ENCODE measurements at regions not wholly inside any gene's neighbourhood (a gene's known extent, or its start where the extent isn't known, plus 50 kb on each side); places are given as distances from the start of the nearest gene placed in this dataset.

- H3K4me3 ChIP-seq (ENCODE audit: low read length in 2 of 2) = no peak overlapping the region
- DNase-seq (ENCODE audit: low read depth in 6 of 9, low spot score in 9 of 9) = no peak
- H3K9me3 ChIP-seq (ENCODE audit: control insufficient read depth in 2 of 2, insufficient read depth in 1 of 2, low read length in 1 of 2) = no peaks in the 10 kb centered on the region
- no peaks in the 10 kb centered on the region for H3K36me3 ChIP-seq (ENCODE audit: control insufficient read depth in 2 of 2, insufficient read depth in 2 of 2, low read length in 1 of 2)
- no peak overlapping the region for H3K27ac ChIP-seq (ENCODE audit: low read depth in 1 of 2, low read length in 1 of 2)
- H3K27me3 ChIP-seq (ENCODE audit: control insufficient read depth in 2 of 2, insufficient read depth in 1 of 2, low read length in 1 of 2) = no peaks in the 10 kb centered on the region
- 98% methylated on average over 5 of the region's 5 CpGs for WGBS
- no peaks in the 10 kb centered on the region for H3K4me1 ChIP-seq (ENCODE audit: control insufficient read depth in 2 of 2, insufficient read depth in 2 of 2, low read length in 2 of 2)
Observed at GRCh38 chr13:43981091-43981490, 101.4 kb downstream of the LACC1 start.

GRCh38 chr13:43981512-43982301 lies 102.0 kb downstream of the LACC1 start:
- Histone ChIP-seq H3K4me1 (ENCODE audit: control insufficient read depth in 2 of 2, insufficient read depth in 2 of 2, low read length in 2 of 2) (no peaks in the 10 kb centered on the region), H3K36me3 (ENCODE audit: control insufficient read depth in 2 of 2, insufficient read depth in 2 of 2, low read length in 1 of 2) (no peaks in the 10 kb centered on the region), H3K27ac (ENCODE audit: low read depth in 1 of 2, low read length in 1 of 2) (no peak overlapping the region), H3K4me3 (ENCODE audit: low read length in 2 of 2) (no peak overlapping the region), H3K27me3 (ENCODE audit: control insufficient read depth in 2 of 2, insufficient read depth in 1 of 2, low read length in 1 of 2) (no peaks in the 10 kb centered on the region), H3K9me3 (ENCODE audit: control insufficient read depth in 2 of 2, insufficient read depth in 1 of 2, low read length in 1 of 2) (no peaks in the 10 kb centered on the region)
- WGBS = 95% methylated on average over 3 of the region's 3 CpGs
- no peak for DNase-seq (ENCODE audit: low read depth in 6 of 9, low spot score in 9 of 9)

DNA sequence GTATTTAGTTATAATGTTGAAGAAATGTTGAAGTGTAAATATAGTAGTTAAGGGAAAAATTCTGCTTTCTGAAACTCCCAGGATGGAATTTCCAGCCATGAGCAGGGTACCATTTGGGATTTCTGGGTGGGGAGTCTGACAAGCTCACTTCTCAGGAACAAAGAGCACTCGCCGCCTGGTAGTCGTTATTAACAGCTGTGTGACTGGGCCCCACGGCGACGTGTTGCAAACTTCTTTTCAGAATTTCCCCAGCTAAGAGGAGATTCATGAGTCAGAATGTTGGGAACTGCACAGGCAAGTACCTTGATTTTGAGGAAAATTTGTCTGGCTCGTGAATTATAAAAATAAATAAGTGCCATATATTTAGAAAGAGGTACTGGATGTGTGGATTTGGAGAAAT lies 103.7 kb downstream of the LACC1 start:
- H3K9me3 ChIP-seq (ENCODE audit: control insufficient read depth in 2 of 2, insufficient read depth in 1 of 2, low read length in 1 of 2) = no peaks in the 10 kb centered on the region
- no peaks in the 10 kb centered on the region for H3K27me3 ChIP-seq (ENCODE audit: control insufficient read depth in 2 of 2, insufficient read depth in 1 of 2, low read length in 1 of 2)
- DNase-seq (ENCODE audit: low read depth in 6 of 9, low spot score in 9 of 9) = no peak
- H3K27ac ChIP-seq (ENCODE audit: low read depth in 1 of 2, low read length in 1 of 2) = no peak overlapping the region
- H3K4me3 ChIP-seq (ENCODE audit: low read length in 2 of 2) = no peak overlapping the region
- H3K36me3 ChIP-seq (ENCODE audit: control insufficient read depth in 2 of 2, insufficient read depth in 2 of 2, low read length in 1 of 2) = no peaks in the 10 kb centered on the region
- no peaks in the 10 kb centered on the region for H3K4me1 ChIP-seq (ENCODE audit: control insufficient read depth in 2 of 2, insufficient read depth in 2 of 2, low read length in 2 of 2)
- WGBS = 84% methylated on average over 7 of the region's 7 CpGs

GRCh38 chr13:43984292-43984691 lies 104.6 kb downstream of the LACC1 start:
- H3K27ac ChIP-seq (ENCODE audit: low read depth in 1 of 2, low read length in 1 of 2) = no peak overlapping the region
- H3K9me3 ChIP-seq (ENCODE audit: control insufficient read depth in 2 of 2, insufficient read depth in 1 of 2, low read length in 1 of 2) = no peaks in the 10 kb centered on the region
- no peaks in the 10 kb centered on the region for H3K4me1 ChIP-seq (ENCODE audit: control insufficient read depth in 2 of 2, insufficient read depth in 2 of 2, low read length in 2 of 2)
- H3K4me3 ChIP-seq (ENCODE audit: low read length in 2 of 2) = no peak overlapping the region
- 97% methylated on average over 2 of the region's 2 CpGs for WGBS
- no peak for DNase-seq (ENCODE audit: low read depth in 6 of 9, low spot score in 9 of 9)
- no peaks in the 10 kb centered on the region for H3K36me3 ChIP-seq (ENCODE audit: control insufficient read depth in 2 of 2, insufficient read depth in 2 of 2, low read length in 1 of 2)
- no peaks in the 10 kb centered on the region for H3K27me3 ChIP-seq (ENCODE audit: control insufficient read depth in 2 of 2, insufficient read depth in 1 of 2, low read length in 1 of 2)

DNA sequence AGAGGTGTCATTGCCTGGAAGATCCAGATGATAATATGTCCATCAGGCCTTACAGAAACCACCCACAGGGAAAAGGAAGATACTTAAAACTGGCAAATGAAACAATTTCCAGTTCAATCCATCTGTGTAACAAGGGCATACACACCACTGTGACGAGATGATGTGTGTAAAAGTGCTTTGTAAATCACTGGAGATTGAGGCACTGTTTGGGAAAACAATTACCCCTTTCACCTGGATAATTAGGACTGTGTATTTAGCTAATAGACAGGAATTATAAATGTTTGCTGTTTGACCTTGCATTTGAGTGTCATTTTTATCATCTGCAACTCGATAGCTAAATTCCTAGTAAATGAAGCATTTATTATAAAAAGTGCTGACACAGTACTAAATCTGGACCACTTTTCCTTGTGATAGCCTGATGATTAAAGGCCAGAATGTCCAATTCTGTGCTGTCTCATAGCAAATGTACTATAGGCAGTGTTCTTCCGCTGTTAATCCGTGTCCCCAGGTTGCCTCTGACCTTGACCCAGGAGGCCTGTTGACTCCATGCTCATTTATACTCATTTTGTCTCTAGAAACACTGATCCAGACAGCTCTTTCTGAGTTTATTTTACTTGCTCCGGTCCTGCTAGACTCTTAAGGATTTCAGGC lies 105.8 kb downstream of the LACC1 start:
- Histone ChIP-seq H3K27ac (ENCODE audit: low read depth in 1 of 2, low read length in 1 of 2) (no peak overlapping the region), H3K4me1 (ENCODE audit: control insufficient read depth in 2 of 2, insufficient read depth in 2 of 2, low read length in 2 of 2) (no peaks in the 10 kb centered on the region), H3K27me3 (ENCODE audit: control insufficient read depth in 2 of 2, insufficient read depth in 1 of 2, low read length in 1 of 2) (no peaks in the 10 kb centered on the region), H3K36me3 (ENCODE audit: control insufficient read depth in 2 of 2, insufficient read depth in 2 of 2, low read length in 1 of 2) (no peaks in the 10 kb centered on the region), H3K4me3 (ENCODE audit: low read length in 2 of 2) (no peak overlapping the region), H3K9me3 (ENCODE audit: control insufficient read depth in 2 of 2, insufficient read depth in 1 of 2, low read length in 1 of 2) (no peaks in the 10 kb centered on the region)
- no peak for DNase-seq (ENCODE audit: low read depth in 6 of 9, low spot score in 9 of 9)
- 93% methylated on average over 5 of the region's 5 CpGs for WGBS

DNA sequence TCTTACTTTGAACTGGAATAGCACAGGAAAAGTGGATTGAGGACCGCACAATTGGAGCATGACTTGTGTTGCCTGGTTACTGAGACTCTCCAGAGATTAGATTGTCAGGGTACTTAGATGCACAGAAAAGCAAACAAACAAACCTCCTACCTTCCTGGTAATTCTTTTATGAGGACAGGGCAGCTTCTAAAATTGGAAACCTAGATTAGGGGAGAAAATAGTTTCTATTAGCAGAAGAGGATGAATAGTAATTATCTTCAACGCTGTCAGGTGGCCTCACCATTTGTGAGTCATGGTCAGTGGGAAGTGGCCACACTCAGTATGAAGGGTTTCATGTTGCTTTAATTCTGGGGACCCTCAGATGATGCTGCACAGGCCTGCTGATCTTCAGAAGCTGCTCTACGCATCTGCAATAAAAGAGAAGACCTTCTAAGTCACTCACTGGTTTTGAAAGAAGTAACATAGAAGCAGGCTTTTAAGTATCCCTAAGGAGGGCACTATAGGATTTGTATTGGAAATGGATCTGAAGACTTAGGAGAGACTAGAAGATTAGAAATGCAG lies 106.8 kb downstream of the LACC1 start:
- H3K4me1 ChIP-seq (ENCODE audit: control insufficient read depth in 2 of 2, insufficient read depth in 2 of 2, low read length in 2 of 2) = no peaks in the 10 kb centered on the region
- H3K4me3 ChIP-seq (ENCODE audit: low read length in 2 of 2) = no peak overlapping the region
- H3K36me3 ChIP-seq (ENCODE audit: control insufficient read depth in 2 of 2, insufficient read depth in 2 of 2, low read length in 1 of 2) = no peaks in the 10 kb centered on the region
- no peak overlapping the region for H3K27ac ChIP-seq (ENCODE audit: low read depth in 1 of 2, low read length in 1 of 2)
- no peaks in the 10 kb centered on the region for H3K27me3 ChIP-seq (ENCODE audit: control insufficient read depth in 2 of 2, insufficient read depth in 1 of 2, low read length in 1 of 2)
- no peaks in the 10 kb centered on the region for H3K9me3 ChIP-seq (ENCODE audit: control insufficient read depth in 2 of 2, insufficient read depth in 1 of 2, low read length in 1 of 2)
- DNase-seq (ENCODE audit: low read depth in 6 of 9, low spot score in 9 of 9) = no peak
- WGBS = 90% methylated on average over 3 of the region's 3 CpGs

GRCh38 chr13:43988302-43988701 lies 108.6 kb downstream of the LACC1 start:
- 94% methylated on average over 1 of the region's 1 CpG for WGBS
- H3K9me3 ChIP-seq (ENCODE audit: control insufficient read depth in 2 of 2, insufficient read depth in 1 of 2, low read length in 1 of 2) = no peaks in the 10 kb centered on the region

DNA sequence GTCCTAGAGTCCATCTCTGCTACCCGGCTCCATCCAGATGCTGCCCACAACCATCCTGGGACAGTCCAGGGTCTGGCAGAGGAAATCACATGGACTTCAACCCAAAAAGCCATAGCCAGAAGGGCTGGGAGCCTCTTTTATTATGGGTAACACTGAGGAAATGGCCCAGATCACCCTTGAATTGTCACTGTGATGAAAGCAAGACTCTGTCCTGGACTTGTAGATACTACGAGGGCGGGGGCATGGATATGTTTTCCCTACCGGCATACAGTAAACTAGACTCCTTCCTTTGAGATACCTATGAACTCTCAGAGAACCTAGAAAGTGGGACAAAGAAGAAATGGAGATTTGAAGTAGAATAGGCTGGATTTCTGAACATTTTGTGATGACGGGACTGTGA lies 110.3 kb downstream of the LACC1 start:
- Histone ChIP-seq H3K4me3 (ENCODE audit: low read length in 2 of 2) (no peak overlapping the region), H3K27me3 (ENCODE audit: control insufficient read depth in 2 of 2, insufficient read depth in 1 of 2, low read length in 1 of 2) (no peaks in the 10 kb centered on the region), H3K9me3 (ENCODE audit: control insufficient read depth in 2 of 2, insufficient read depth in 1 of 2, low read length in 1 of 2) (peaks cover 0 to 2% of the 10 kb centered on the region in 2 donors), H3K4me1 (ENCODE audit: control insufficient read depth in 2 of 2, insufficient read depth in 2 of 2, low read length in 2 of 2) (no peaks in the 10 kb centered on the region), H3K36me3 (ENCODE audit: control insufficient read depth in 2 of 2, insufficient read depth in 2 of 2, low read length in 1 of 2) (no peaks in the 10 kb centered on the region), H3K27ac (ENCODE audit: low read depth in 1 of 2, low read length in 1 of 2) (no peak overlapping the region)
- no peak for DNase-seq (ENCODE audit: low read depth in 6 of 9, low spot score in 9 of 9)
- WGBS = 98% methylated on average over 5 of the region's 5 CpGs

More at GRCh38 chr13:43988302-43988701, 108.6 kb downstream of the LACC1 start:
- no peaks in the 10 kb centered on the region for H3K36me3 ChIP-seq (ENCODE audit: control insufficient read depth in 2 of 2, insufficient read depth in 2 of 2, low read length in 1 of 2)
- H3K27me3 ChIP-seq (ENCODE audit: control insufficient read depth in 2 of 2, insufficient read depth in 1 of 2, low read length in 1 of 2) = no peaks in the 10 kb centered on the region
- DNase-seq (ENCODE audit: low read depth in 6 of 9, low spot score in 9 of 9) = no peak
- no peak overlapping the region for H3K4me3 ChIP-seq (ENCODE audit: low read length in 2 of 2)
- no peaks in the 10 kb centered on the region for H3K4me1 ChIP-seq (ENCODE audit: control insufficient read depth in 2 of 2, insufficient read depth in 2 of 2, low read length in 2 of 2)
- no peak overlapping the region for H3K27ac ChIP-seq (ENCODE audit: low read depth in 1 of 2, low read length in 1 of 2)

- WGBS = 97% methylated on average over 3 of the region's 3 CpGs
- Histone ChIP-seq H3K4me1 (ENCODE audit: control insufficient read depth in 2 of 2, insufficient read depth in 2 of 2, low read length in 2 of 2) (no peaks in the 10 kb centered on the region), H3K27me3 (ENCODE audit: control insufficient read depth in 2 of 2, insufficient read depth in 1 of 2, low read length in 1 of 2) (no peaks in the 10 kb centered on the region), H3K4me3 (ENCODE audit: low read length in 2 of 2) (no peak overlapping the region), H3K27ac (ENCODE audit: low read depth in 1 of 2, low read length in 1 of 2) (no peak overlapping the region), H3K36me3 (ENCODE audit: control insufficient read depth in 2 of 2, insufficient read depth in 2 of 2, low read length in 1 of 2) (no peaks in the 10 kb centered on the region), H3K9me3 (ENCODE audit: control insufficient read depth in 2 of 2, insufficient read depth in 1 of 2, low read length in 1 of 2) (peaks cover 2 to 4% of the 10 kb centered on the region in 2 donors)
- DNase-seq (ENCODE audit: low read depth in 6 of 9, low spot score in 9 of 9) = no peak
Observed at GRCh38 chr13:43990829-43991228, 111.1 kb downstream of the LACC1 start.
